IMR-90 (cell line): ENCODE measurements at regions not wholly inside any gene's neighbourhood (a gene's known extent, or its start where the extent isn't known, plus 50 kb on each side); places are given as distances from the start of the nearest gene placed in this dataset.

Source experiments
- ATAC-seq: fragments of 200-7000 bp; cut with Tn5 transposase; 2 replicates; pipeline ENCODE4 v1.9.1; 2020; ENCODE audit warnings: low read depth, mild to moderate bottlenecking, moderate library complexity
- BruUV-seq: library from RNA; stranded (reverse); fragments of 400-500 nt; replicated peaks from 2 replicates; lab custom pipeline; 2021; lab: Mats Ljungman, UMichigan
- CTCF ChIA-PET: fragments of 300-600 bp; formaldehyde crosslinking; extraction: SDS; loops from one replicate; lab custom pipeline; 2021; ENCODE audit warnings: antibody characterized with exemption; lab: Yijun Ruan, JAX
- POLR2A ChIA-PET: fragments of 300-600 bp; sonication (Branson Sonifier 250); formaldehyde crosslinking; loops from one replicate; lab custom pipeline; 2022; ENCODE audit warnings: antibody characterized with exemption; ENCODE audit not compliant: unreplicated experiment; lab: Charles Lee
- DNase-seq: peaks from one replicate; pipeline ENCODE4 v3.0.0; 2013
- H2AFZ ChIP-seq: replicated peaks from 2 replicates; pipeline ENCODE3; 2013; ENCODE audit warnings: low read length, mild to moderate bottlenecking; ENCODE audit not compliant: poor library complexity
- H2AK5ac ChIP-seq: 2 replicates; pipeline ENCODE4 v1.6.1; 2013; ENCODE audit warnings: low read depth, low read length, inconsistent platforms
- H2AK9ac ChIP-seq: replicated peaks from 2 replicates; pipeline ENCODE3; 2013; ENCODE audit warnings: mild to moderate bottlenecking, low read depth, low read length, moderate library complexity; ENCODE audit not compliant: poor library complexity
- H2BK120ac ChIP-seq: 2 replicates; pipeline ENCODE4 v1.6.1; 2013; ENCODE audit warnings: low read depth, low read length, inconsistent platforms
- H2BK15ac ChIP-seq: 3 replicates; pipeline ENCODE4 v1.6.1; 2013; ENCODE audit warnings: low read depth, low read length, inconsistent platforms
- H2BK20ac ChIP-seq: 2 replicates; pipeline ENCODE4 v1.6.1; 2013; ENCODE audit warnings: low read depth, mild to moderate bottlenecking, inconsistent platforms, low read length, moderate library complexity
- H2BK5ac ChIP-seq: 2 replicates; pipeline ENCODE4 v1.6.1; 2013; ENCODE audit warnings: mild to moderate bottlenecking, low read depth, low read length, inconsistent platforms; ENCODE audit not compliant: poor library complexity, severe bottlenecking
- H3K14ac ChIP-seq: replicated peaks from 2 replicates; pipeline ENCODE4 v1.6.1; 2013; ENCODE audit warnings: low read depth, low read length, inconsistent platforms
- H3K18ac ChIP-seq: 2 replicates; pipeline ENCODE4 v1.6.1; 2013; ENCODE audit warnings: low read depth, low read length, control low read depth
- H3K23ac ChIP-seq: 2 replicates; pipeline ENCODE4 v1.6.1; 2013; ENCODE audit warnings: low read depth, low read length, inconsistent platforms
- H3K27ac ChIP-seq: 2 replicates; pipeline ENCODE4 v1.5.1; 2013; ENCODE audit warnings: mild to moderate bottlenecking, control low read depth, low read length; ENCODE audit not compliant: insufficient read depth
- H3K27me3 ChIP-seq: 2 replicates; pipeline ENCODE4 v1.6.1; 2013; ENCODE audit warnings: low read length; ENCODE audit not compliant: control insufficient read depth, insufficient read depth
- H3K36me3 ChIP-seq: 2 replicates; pipeline ENCODE4 v1.6.1; 2013; ENCODE audit warnings: low read length, mixed read lengths; ENCODE audit not compliant: control insufficient read depth, insufficient read depth
- H3K4ac ChIP-seq: 2 replicates; pipeline ENCODE4 v1.6.1; 2013; ENCODE audit warnings: low read depth, low read length, inconsistent platforms
- H3K4me1 ChIP-seq: 2 replicates; pipeline ENCODE4 v1.6.1; 2013; ENCODE audit warnings: low read length, mixed read lengths; ENCODE audit not compliant: control insufficient read depth, insufficient read depth
- H3K4me2 ChIP-seq: 2 replicates; pipeline ENCODE4 v1.6.1; 2013; ENCODE audit warnings: low read depth, mild to moderate bottlenecking, control low read depth, low read length, moderate library complexity
- H3K4me3 ChIP-seq: 2 replicates; pipeline ENCODE4 v1.5.1; 2013; ENCODE audit warnings: low read depth, mild to moderate bottlenecking, control low read depth, low read length, moderate library complexity; ENCODE audit not compliant: insufficient read depth
- H3K56ac ChIP-seq: 2 replicates; pipeline ENCODE4 v1.6.1; 2013; ENCODE audit warnings: low read length, inconsistent platforms; ENCODE audit not compliant: insufficient read depth; ENCODE audit errors: extremely low read depth
- H3K79me1 ChIP-seq, 2 experiments: 2 replicates each; pipeline ENCODE4 v1.6.1; 2013; ENCODE audit warnings: low read length in 2 of 2, inconsistent platforms in 1 of 2, low read depth in 1 of 2
- H3K9ac ChIP-seq: 2 replicates; pipeline ENCODE4 v1.6.1; 2013; ENCODE audit warnings: low read depth, low read length, control low read depth
- H3K9me1 ChIP-seq: 2 replicates; pipeline ENCODE4 v1.6.1; 2013; ENCODE audit warnings: low read length, inconsistent platforms; ENCODE audit not compliant: insufficient read depth
- H3K9me3 ChIP-seq: 2 replicates; pipeline ENCODE4 v1.6.1; 2013; ENCODE audit warnings: low read length; ENCODE audit not compliant: control insufficient read depth, insufficient read depth
- H4K20me1 ChIP-seq: 2 replicates; pipeline ENCODE4 v1.6.1; 2013; ENCODE audit warnings: low read length, inconsistent platforms; ENCODE audit not compliant: insufficient read depth
- H4K5ac ChIP-seq: 2 replicates; pipeline ENCODE4 v1.6.1; 2013; ENCODE audit warnings: mild to moderate bottlenecking, low read depth, low read length, control low read depth
- H4K8ac ChIP-seq, 2 experiments: 2 replicates each; pipeline ENCODE4 v1.6.1; 2013; ENCODE audit warnings: low read depth in 2 of 2, low read length in 2 of 2, control low read depth in 1 of 2, inconsistent platforms in 1 of 2
- H4K91ac ChIP-seq: 2 replicates; pipeline ENCODE4 v1.6.1; 2013; ENCODE audit warnings: low read depth, low read length, inconsistent platforms; ENCODE audit not compliant: insufficient read depth
- BHLHE40 ChIP-seq: fragments of 150-350 bp; IDR thresholded peaks from 2 replicates; pipeline ENCODE4 v1.6.1; 2016; ENCODE audit warnings: mild to moderate bottlenecking, low read depth, low read length
- CEBPB ChIP-seq: IDR thresholded peaks from 2 replicates; pipeline ENCODE4 v1.6.1; 2012; ENCODE audit warnings: low read depth, low read length, improper control_type of control experiment
- CHD1 ChIP-seq: IDR thresholded peaks from 2 replicates; pipeline ENCODE4 v1.6.1; 2012; ENCODE audit warnings: low read depth, low read length, improper control_type of control experiment
- CTCF ChIP-seq: conservative IDR thresholded peaks from 2 replicates; pipeline ENCODE4 v1.5.1; 2012; ENCODE audit warnings: mild to moderate bottlenecking, low read depth, low read length, improper control_type of control experiment
- ELK1 ChIP-seq: fragments of 150-350 bp; IDR thresholded peaks from 2 replicates; pipeline ENCODE4 v1.6.1; 2016; ENCODE audit warnings: low read depth, mild to moderate bottlenecking, low read length, moderate library complexity, borderline replicate concordance
- FOS ChIP-seq: fragments of 150-350 bp; IDR thresholded peaks from 2 replicates; pipeline ENCODE4 v1.6.1; 2016; ENCODE audit warnings: low read depth, low read length
- MAFK ChIP-seq: IDR thresholded peaks from 2 replicates; pipeline ENCODE4 v1.6.1; 2012; ENCODE audit warnings: low read depth, low read length, improper control_type of control experiment
- MXI1 ChIP-seq: IDR thresholded peaks from 2 replicates; pipeline ENCODE4 v1.6.1; 2012; ENCODE audit warnings: low read depth, mild to moderate bottlenecking, low read length, moderate library complexity, borderline replicate concordance
- NFE2L2 ChIP-seq: fragments of 150-350 bp; IDR thresholded peaks from 2 replicates; pipeline ENCODE4 v1.6.1; 2016; ENCODE audit warnings: low read depth, mild to moderate bottlenecking, low read length
- POLR2A ChIP-seq: IDR thresholded peaks from 2 replicates; pipeline ENCODE4 v1.6.1; 2012; ENCODE audit warnings: mild to moderate bottlenecking, low read depth, low read length
- RAD21 ChIP-seq: IDR thresholded peaks from 2 replicates; pipeline ENCODE4 v1.6.1; 2012; ENCODE audit warnings: low read length, improper control_type of control experiment
- RCOR1 ChIP-seq: IDR thresholded peaks from 2 replicates; pipeline ENCODE4 v1.6.1; 2012; ENCODE audit warnings: mild to moderate bottlenecking, low read length, improper control_type of control experiment; ENCODE audit not compliant: insufficient replicate concordance
- RFX5 ChIP-seq: IDR thresholded peaks from 2 replicates; pipeline ENCODE4 v1.8.0; 2012; ENCODE audit warnings: low read depth, mild to moderate bottlenecking, low read length, moderate library complexity
- SMC3 ChIP-seq: fragments of 150-350 bp; IDR thresholded peaks from 2 replicates; pipeline ENCODE4 v1.6.1; 2016; ENCODE audit warnings: low read depth, mild to moderate bottlenecking, antibody characterized with exemption, low read length, moderate library complexity
- USF2 ChIP-seq: fragments of 150-350 bp; IDR thresholded peaks from 2 replicates; pipeline ENCODE4 v1.6.1; 2017; ENCODE audit warnings: mild to moderate bottlenecking, antibody characterized with exemption, low read length, low read depth
- WGBS, 2 experiments: methylation state at CpG; one replicate each; pipeline versions ENCODE4 v1.1.5 to v1.1.7; 2013; ENCODE audit warnings: missing lambda C conversion rate in 2 of 2; ENCODE audit not compliant: insufficient read length in 1 of 2; ENCODE audit errors: extremely low coverage in 2 of 2; 5-methylcytosine and 5-hydroxymethylcytosine counted together
- dilution Hi-C: fragments of 300-500 bp; cut with HindIII; formaldehyde crosslinking; loops from one replicate; pipeline ENCODE4 v1.14.3; 2018; ENCODE audit warnings: low sequenced_read_pairs; ENCODE audit not compliant: unreplicated experiment
- in situ Hi-C: fragments of 300-500 bp; cut with MboI; formaldehyde crosslinking; loops from 3 replicates; pipeline ENCODE4 v1.14.3; 2019; ENCODE audit warnings: low sequenced_read_pairs, inconsistent platforms, mixed read lengths
- intact Hi-C: fragments of 100-400 bp; cut with micrococcal nuclease; formaldehyde crosslinking; loops from 2 replicates; pipeline ENCODE4 v1.10.0; 2022

- no peaks in the 10 kb centered on the region for H3K27me3 ChIP-seq
- no peak overlapping the region for H2AK9ac ChIP-seq
- no peak for TF ChIP-seq MXI1
- TF ChIP-seq RAD21, result no peak
- no peak for TF ChIP-seq SMC3
- TF ChIP-seq ELK1, result no peak
- TF ChIP-seq NFE2L2, result no peak
- TF ChIP-seq CEBPB, result no peak
- TF ChIP-seq RFX5, result no peak
- no peak for TF ChIP-seq POLR2A
- no peak for TF ChIP-seq CHD1
- TF ChIP-seq FOS, result no peak
- no peak for TF ChIP-seq CTCF
- TF ChIP-seq USF2, result no peak
- TF ChIP-seq MAFK, result no peak
- no peak for TF ChIP-seq RCOR1
- no peak for TF ChIP-seq BHLHE40
- ChIA-PET POLR2A (no interaction called here), CTCF (no interaction called here)
- H3K56ac ChIP-seq, result no peak overlapping the region
- no peak for ATAC-seq
- peaks cover 16% of the 10 kb centered on the region for H3K9me3 ChIP-seq
- no peak overlapping the region for H3K4me3 ChIP-seq
- H2BK20ac ChIP-seq, result no peak overlapping the region
- H3K36me3 ChIP-seq, result no peaks in the 10 kb centered on the region
- no peak overlapping the region for H3K9ac ChIP-seq
- H3K4me1 ChIP-seq, result peaks cover 2% of the 10 kb centered on the region; the same call in 1 of the 2 replicates
- H2AFZ ChIP-seq, result no peak overlapping the region
- H3K4ac ChIP-seq, result no peak overlapping the region
- no peak overlapping the region for H2BK15ac ChIP-seq
- no TSS peak for BruUV-seq
- H3K23ac ChIP-seq, result no peak overlapping the region
- H4K91ac ChIP-seq, result no peak overlapping the region
- no peak overlapping the region for H3K14ac ChIP-seq
- no peaks in the 10 kb centered on the region for H4K20me1 ChIP-seq
- H3K27ac ChIP-seq, result no peak overlapping the region
- no peak overlapping the region for H3K4me2 ChIP-seq
- DNase-seq, result no peak
- no peaks in the 10 kb centered on the region for H3K9me1 ChIP-seq
- no peaks in the 10 kb centered on the region for H3K79me1 ChIP-seq
- dilution Hi-C loops, result no loop called here
- intact Hi-C loops, result no loop called here
- H2BK5ac ChIP-seq, result no peak overlapping the region
- H4K5ac ChIP-seq, result no peak overlapping the region
- H2BK120ac ChIP-seq, result no peak overlapping the region
- H3K18ac ChIP-seq, result no peak overlapping the region
- H4K8ac ChIP-seq, result no peak overlapping the region
- no peak overlapping the region for H2AK5ac ChIP-seq
- WGBS, 2 experiments, result no CpG with 5 or more reads among the region's 2 CpGs
- in situ Hi-C loops, result no loop called here
These were observed 102.1 kb upstream of the SLC5A12 start for GRCh38 chr11:26823963-26824362.
